COLO668 (cell line): ENCODE measurements at regions not wholly inside any gene's neighbourhood (a gene's known extent, or its start where the extent isn't known, plus 50 kb on each side); places are given as distances from the start of the nearest gene placed in this dataset.
"Not testable (repeated sequence)": the region's sequence is repeated elsewhere in the genome, so short reads cannot be mapped to it uniquely, and the experiment has no call there.

ENCODE experiments used
- DNase-seq: peaks from one replicate; lab custom pipeline; 2025; ENCODE audit not compliant: unreplicated experiment; lab: John Stamatoyannopoulos, UW

DNA sequence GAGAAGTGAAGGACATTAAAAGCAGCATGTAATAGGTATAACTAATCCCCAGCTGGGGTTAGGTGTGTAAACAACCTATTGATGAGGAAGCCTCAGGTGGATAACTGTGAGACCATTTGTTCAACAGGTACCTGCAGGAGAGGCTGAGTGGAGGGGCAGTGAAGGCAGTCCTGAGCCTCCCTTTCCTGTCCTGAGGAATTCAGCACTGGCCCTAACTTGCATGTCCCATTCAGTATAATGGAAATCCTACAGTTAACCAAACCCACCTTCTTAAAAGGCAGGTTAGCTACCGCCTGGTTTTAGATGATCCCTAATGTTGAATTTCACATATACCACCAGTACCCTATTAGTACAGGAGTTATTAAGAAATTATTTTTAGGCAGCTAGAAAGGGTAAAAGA is 225.9 kb upstream of the GOT2 start:
- no peak for DNase-seq

DNA sequence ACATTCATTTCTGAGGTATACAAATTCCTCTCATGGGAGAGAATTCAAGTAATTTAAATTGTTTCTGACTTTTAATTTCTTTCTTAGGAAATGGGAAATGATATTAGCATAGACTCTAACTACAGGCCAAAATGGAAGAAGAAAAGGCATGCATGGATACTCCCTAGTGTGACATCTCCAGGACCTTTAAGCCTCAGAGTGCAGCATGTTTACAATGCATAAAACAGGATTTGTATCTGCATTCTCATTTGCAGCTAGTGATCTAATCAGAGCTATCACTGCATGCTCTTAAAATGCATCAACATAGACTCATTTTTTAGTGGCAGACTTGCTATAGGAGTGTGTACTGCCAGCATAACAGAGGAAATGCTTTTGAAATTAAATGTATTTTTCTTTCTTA is 224.6 kb upstream of the GOT2 start:
- DNase-seq: no peak

DNA sequence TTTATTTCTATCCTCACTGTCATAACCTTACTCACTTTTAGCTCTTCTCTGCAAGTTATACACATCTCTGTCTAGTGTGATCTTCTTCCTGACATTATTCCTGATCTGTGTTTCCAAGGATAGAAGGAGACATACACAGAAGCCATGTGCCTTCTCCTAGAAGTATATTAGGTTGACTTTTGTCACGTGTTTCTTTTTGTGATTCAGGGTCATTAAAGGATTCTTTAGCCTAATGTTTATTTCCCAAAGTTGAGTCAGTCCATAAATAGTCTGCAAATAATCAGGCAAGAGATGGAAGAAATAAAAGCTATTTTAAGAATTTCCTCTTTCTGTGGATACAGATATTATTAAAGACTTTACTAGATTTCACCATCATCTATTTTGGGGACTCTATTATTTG is 214.1 kb upstream of the GOT2 start:
- DNase-seq: no peak

DNA sequence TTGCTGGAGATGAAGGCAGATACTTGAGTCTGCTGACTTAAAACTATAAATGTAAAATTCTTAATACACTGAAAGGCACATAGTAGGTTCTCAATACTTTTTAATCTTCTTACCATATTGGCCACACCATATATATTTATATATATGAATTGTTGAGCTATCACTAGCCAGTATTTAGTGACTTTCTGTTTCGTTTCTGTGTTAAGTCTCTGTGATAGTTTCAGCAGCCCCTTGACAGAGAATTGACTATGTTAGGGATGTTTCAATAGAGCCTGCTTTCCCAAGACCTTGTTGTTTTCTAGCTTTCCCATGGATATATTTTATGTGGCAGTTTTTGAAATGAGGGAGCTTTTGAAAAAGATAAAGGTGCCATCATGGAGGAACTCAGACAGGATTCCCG is 206.5 kb upstream of the GOT2 start:
- no peak for DNase-seq

DNA sequence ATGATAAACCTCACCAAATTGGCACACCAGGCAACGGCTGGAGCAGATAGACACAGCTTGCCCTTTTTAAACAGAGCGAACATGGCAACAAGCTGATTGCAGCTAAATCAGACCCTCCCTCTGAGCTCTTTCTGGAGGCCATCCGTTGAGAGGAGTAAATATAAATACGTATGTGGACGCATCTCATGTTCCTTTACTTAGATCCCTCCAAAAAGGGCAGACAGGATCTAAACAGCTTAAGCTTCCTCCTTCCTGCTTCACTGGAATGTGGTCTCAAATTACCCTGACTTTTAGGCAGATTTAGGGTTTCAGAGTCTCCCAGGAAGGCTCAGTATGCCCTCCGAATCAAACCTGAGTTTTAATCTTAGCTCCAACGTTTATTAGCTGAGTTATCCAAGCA is 204.7 kb upstream of the GOT2 start:
- DNase-seq: no peak

GRCh38 chr16:58937661-58938060 is 203.5 kb upstream of the GOT2 start:
- no peak for DNase-seq

GRCh38 chr16:58933186-58933585 is 199.1 kb upstream of the GOT2 start:
- DNase-seq: no peak

DNA sequence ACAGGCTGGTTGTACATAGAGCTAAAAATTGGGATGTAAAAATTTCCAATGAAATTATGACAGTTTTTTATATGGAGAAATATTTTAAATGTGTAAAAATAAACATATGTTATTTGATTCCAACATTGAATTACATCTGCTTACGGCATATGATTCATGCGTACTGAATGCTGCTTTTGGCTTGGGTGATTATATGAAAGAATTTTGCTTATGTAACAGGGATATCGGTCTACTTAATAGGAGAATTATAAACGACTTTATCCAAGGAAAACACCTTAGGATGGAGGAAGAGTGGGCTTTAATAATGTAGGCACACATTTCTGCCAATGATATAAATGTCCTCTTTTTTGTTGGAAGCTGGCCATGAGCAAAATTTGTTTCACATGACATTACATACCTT is 197.3 kb upstream of the GOT2 start:
- DNase-seq: no peak

- no peak for DNase-seq
Observed at GRCh38 chr16:58923094-58923493, 189.0 kb upstream of the GOT2 start.

DNA sequence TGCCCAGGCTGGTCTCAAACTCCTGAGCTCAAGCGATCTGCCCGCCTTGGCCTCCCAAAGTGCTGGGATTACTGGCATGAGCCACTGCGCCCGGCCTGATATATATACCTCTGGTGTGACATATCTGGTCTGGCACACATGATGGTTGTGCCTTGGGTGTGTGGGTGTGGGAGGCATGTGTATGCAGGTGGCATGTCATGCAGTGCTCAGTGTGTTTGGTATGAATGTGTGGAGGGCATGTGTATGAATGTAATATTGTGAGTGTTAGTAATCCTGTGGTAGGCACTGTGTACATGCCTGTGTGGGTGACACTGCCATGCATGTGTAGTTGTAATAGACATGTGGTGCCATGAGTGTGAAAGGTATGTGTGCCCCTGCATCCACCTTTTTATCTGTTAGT is 179.3 kb upstream of the GOT2 start:
- no peak for DNase-seq

GRCh38 chr16:58912571-58912970 is 178.5 kb upstream of the GOT2 start:
- DNase-seq: no peak

DNA sequence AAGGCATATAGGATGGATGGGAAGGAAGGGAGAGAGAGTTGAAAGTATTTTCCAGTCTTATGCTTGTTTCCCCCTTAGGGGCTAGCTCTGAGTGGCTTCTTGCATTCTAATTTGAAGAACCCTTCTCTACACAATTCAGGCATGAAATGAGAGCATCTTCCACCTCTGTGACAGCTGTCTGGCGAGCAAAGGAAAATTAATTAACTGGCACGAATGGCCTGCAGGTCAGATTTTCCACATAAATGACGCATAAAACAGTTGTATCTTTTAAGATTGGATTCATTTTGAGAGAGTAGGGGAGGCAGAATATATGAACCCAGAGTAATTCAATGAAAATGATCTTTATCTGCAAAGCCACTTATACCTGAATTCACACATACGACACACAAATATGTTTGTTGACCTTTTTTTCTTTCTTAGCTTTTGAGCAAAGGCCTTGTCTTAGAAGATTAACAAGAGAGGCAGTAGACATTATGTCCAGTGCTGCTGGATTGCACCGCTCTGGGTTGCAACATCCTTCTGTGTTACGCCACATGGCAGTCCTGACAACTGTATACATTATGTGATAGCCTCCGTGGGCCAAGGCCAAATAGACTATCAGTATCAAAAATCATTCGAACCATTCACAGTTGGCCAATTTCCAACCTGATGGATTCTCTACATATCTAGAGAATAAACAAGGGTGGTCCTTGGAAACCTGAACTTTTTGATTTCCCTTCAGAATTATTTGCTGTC is 173.0 kb upstream of the GOT2 start:
- no peak for DNase-seq

DNA sequence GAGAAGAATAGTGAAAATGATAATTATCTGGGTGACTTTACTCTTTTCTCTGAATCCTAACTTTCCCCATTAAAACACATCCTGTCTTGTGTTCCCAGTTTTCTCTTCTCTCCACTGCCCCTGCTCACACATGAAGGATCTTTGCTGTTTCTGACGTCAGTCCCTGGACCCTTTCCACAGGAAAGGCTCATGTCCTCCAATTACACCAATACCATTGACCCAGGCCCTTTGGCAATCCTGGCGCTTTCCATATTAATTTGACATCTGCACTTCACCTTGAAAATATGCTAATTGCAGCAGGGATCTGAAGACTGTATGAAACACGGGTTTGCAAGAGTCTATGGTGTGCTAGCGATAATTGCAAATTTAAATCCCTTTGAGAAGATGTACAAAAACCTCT is 170.2 kb upstream of the GOT2 start:
- no peak for DNase-seq

- no peak for DNase-seq
Observed at GRCh38 chr16:58889516-58889915, 155.4 kb upstream of the GOT2 start.

DNA sequence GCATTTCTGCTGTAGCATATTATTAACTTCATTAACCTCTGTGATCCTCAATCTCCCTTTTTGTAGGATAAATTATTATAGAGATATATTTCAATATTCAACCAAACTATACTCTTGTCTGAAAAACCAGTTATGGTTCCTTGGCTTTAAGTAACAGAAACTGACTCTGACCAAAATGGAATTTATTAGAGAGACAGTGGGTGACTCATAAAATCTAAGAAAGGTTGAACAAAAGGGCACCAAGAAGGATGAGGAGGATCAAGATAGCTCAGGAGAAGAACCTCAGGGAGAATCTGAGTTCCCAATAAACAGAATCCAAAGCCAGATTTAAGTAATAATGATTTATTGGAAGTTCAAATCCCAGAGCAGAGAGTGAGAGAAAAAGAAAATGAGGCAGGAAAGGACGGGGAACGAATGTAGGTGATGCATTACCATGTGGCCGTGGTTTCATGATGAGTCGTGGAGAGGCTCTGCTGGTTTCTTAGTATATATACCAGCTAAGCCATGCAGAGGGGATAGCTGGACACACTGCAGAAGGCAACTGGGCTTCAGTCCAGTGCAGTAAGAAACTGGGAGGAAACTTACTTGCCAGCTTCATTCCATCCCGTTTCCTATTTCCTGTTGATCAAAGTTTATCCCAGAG is 151.5 kb upstream of the GOT2 start:
- no peak for DNase-seq

- DNase-seq: no peak
Observed at GRCh38 chr16:58884141-58884540, 150.0 kb upstream of the GOT2 start.

DNA sequence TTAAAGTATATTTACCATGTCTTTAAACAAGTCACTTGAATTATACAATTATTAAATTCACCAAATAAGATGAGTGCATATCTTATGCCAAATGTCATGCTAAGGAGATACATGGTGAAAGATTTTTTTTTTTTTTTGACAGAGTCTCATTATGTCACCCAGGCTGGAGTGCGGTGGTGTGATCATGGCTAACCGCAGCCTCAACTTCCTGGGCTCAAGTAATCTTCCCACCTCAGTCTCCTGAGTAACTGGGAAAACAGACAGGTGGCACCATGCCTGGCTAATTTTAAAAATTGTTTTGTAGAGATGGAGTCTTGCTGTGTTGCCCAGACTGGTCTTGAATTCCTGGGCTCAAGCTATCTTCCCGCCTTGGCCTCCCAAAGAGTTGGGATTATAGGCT is 149.0 kb upstream of the GOT2 start:
- no peak for DNase-seq

GRCh38 chr16:58882292-58882691 is 148.2 kb upstream of the GOT2 start:
- DNase-seq: no peak

DNA sequence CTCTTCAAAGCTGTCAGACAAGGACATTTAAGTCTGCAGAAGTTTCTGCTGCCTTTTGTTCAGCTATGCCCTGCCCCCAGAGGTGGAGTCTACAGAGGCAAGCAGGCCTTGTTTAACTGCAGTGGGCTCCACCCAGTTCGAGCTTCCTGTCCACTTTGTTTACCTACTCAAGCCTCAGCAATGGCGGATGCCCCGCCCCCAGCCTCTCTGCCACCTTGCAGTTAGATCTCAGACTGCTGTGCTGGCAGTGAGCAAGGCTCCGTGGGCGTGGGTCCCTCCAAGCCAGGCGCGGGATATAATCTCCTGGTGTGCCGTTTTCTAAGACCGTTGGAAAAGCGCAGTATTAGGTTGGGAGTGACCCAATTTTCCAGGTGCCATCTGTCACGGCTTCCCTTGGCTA is 144.5 kb upstream of the GOT2 start:
- not testable (repeated sequence) for DNase-seq

DNA sequence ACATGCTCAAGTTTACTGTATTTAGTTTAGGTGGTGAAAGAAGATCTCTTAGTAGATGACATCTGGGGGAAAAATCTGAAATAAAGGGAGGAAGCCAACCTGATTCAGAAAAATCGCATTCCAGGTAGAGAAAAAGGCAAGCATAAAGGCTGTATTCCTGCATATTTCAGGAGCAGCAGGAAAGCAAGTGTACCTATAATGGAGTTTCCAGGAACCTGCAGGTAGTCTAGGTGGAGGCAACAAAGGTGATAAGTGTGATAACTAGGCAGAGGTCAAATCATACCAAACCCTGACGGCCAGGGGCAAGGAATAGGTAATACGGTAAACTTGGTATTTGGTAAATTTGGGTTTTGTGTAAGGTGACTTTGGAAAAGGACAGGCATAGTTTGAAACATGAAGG is 132.8 kb upstream of the GOT2 start:
- no peak for DNase-seq

GRCh38 chr16:58863761-58864160 is 129.6 kb upstream of the GOT2 start:
- no peak for DNase-seq

- DNase-seq: no peak
Observed at GRCh38 chr16:58863042-58863441, 128.9 kb upstream of the GOT2 start.
